ENCODE measurements at regions not wholly inside any gene's neighbourhood (a gene's known extent, or its start where the extent isn't known, plus 50 kb on each side); places are given as distances from the start of the nearest gene placed in this dataset.

DNA sequence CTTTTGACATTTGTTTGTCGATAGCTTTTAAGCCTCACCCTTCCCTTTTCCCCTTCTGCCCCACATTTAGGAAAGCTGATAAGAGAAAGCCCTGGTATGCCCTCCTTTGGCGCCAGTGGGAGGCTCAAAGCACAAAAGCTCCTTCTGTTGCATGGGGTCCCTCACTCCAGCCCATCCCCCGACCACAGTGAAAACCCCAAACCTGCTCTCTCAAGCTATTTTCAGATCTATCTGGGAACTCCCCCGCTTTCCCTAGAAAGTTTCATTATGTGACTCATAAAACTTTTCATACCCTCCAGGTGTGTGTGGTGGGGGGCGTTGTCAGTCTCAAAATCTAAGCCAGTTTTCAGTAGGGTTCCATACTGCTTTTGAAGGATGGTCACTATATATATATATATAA is 259.0 kb upstream of the PCDH7 start:
- TF ChIP-seq, protein P1, sequence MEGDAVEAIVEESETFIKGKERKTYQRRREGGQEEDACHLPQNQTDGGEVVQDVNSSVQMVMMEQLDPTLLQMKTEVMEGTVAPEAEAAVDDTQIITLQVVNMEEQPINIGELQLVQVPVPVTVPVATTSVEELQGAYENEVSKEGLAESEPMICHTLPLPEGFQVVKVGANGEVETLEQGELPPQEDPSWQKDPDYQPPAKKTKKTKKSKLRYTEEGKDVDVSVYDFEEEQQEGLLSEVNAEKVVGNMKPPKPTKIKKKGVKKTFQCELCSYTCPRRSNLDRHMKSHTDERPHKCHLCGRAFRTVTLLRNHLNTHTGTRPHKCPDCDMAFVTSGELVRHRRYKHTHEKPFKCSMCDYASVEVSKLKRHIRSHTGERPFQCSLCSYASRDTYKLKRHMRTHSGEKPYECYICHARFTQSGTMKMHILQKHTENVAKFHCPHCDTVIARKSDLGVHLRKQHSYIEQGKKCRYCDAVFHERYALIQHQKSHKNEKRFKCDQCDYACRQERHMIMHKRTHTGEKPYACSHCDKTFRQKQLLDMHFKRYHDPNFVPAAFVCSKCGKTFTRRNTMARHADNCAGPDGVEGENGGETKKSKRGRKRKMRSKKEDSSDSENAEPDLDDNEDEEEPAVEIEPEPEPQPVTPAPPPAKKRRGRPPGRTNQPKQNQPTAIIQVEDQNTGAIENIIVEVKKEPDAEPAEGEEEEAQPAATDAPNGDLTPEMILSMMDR (IDR thresholded peaks at IDR 0.05; ENCODE audit: insufficient read depth, low read length, missing control alignments): no peak
- no peak for DNase-seq (ENCODE audit: low read depth, low spot score)
- no peak overlapping the region for H3K4me3 ChIP-seq (ENCODE audit: low read depth, low read length)
- ChIA-PET POLR2A (no interaction called here), CTCF (no interaction called here)

DNA sequence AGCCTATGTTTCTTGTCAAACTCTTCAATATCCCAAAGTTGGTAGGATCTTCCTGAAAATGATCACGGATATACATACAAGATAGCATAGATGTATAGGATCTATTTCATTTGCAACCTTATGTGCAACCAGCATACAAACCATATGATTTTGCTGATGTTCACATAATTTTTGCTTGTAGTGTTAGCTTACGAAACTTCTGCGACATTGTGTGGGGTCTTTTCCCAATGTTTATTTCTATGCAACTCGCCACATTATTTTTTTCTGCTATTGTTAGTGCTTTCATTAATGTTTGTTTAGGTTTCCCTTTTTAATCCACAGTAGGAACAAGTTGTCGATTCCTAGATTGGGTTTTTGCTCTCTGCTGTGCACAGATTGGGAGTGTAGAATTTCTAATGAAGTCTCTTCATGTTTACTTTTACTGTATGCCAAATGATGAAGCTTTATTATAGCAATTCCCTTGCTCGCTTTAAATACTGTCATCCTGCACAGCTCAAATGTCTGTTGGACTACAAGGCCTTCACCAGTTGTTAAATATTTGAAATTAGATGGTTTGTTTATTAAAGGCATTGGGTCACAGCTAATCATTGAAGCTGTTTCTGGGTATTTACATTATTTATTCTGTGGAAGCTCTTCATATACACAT is 257.6 kb upstream of the PCDH7 start:
- ChIA-PET POLR2A (no interaction called here), CTCF (no interaction called here)
- TF ChIP-seq, protein P1 (IDR thresholded peaks at IDR 0.05; ENCODE audit: insufficient read depth, low read length, missing control alignments): no peak
- H3K4me3 ChIP-seq (ENCODE audit: low read depth, low read length): no peak overlapping the region
- no peak for DNase-seq (ENCODE audit: low read depth, low spot score)

DNA sequence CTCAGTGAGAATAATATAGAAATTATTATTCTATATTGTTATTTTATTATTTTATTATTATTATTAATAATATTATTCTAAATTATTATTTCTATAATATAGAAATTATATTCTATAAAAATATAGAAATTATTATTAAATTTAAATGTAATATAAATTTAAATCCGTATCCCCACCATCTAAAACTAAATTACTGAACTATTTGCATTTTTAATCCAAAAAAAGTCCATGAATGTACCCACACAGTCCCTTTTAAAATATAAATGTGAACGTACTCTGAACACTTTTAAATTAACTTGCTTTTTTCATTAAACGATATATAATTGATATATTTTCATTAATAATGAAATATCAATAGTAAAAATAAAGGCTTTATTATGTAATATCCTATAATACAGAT is 248.3 kb upstream of the PCDH7 start:
- POLR2A ChIA-PET: no interaction called here

DNA sequence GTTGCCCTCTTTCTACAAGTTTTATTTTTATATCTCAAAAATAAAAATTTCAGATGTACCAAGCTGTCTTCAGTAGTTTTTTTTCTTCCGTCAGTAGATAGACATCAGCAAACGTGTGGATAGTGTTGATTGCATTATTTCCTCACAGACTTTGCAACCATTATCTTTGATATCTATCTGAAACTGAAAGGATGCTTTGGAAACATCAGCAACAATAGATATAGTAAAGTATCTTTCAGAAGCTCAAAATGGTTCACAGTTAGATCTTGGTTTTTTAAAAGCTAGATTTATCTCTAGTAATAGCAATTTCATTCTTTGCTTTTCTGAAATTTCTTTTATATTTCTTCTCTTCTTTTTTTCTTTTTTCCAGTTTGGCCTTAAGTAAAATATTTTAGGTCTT is 246.9 kb upstream of the PCDH7 start:
- CTCF ChIA-PET: no interaction called here
- no peak for DNase-seq (ENCODE audit: low read depth, low spot score)

More for the DNA sequence above, 248.3 kb upstream of the PCDH7 start:
- no peak for DNase-seq (ENCODE audit: low read depth, low spot score)
- no peak overlapping the region for H3K4me3 ChIP-seq (ENCODE audit: low read depth, low read length)
- TF ChIP-seq, protein P1 (IDR thresholded peaks at IDR 0.05; ENCODE audit: insufficient read depth, low read length, missing control alignments): no peak
- CTCF ChIA-PET: no interaction called here

DNA sequence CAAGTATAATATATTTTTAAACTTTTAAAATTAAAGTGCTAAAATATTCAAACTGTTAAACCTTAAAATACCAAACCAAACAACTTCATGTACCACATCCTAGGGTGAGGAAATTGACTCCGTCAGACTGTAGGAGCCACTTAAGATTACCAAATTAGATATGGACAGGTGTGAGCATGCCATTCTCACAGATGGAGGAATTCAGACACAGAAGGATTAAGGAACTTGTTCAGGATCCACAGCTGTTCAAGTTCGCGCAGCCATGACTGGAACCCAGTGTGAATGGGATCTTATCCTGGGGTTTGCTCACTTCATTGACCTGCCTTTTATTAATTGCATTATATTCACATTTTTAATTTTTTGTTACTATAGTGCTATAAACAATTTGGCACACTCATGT is 224.9 kb upstream of the PCDH7 start:
- ChIA-PET POLR2A (no interaction called here), CTCF (no interaction called here)
- TF ChIP-seq, protein P1 (IDR thresholded peaks at IDR 0.05; ENCODE audit: insufficient read depth, low read length, missing control alignments): no peak

More for the DNA sequence above, 246.9 kb upstream of the PCDH7 start:
- no peak overlapping the region for H3K4me3 ChIP-seq (ENCODE audit: low read depth, low read length)
- TF ChIP-seq, protein P1 (IDR thresholded peaks at IDR 0.05; ENCODE audit: insufficient read depth, low read length, missing control alignments): no peak
- POLR2A ChIA-PET: no interaction called here

DNA sequence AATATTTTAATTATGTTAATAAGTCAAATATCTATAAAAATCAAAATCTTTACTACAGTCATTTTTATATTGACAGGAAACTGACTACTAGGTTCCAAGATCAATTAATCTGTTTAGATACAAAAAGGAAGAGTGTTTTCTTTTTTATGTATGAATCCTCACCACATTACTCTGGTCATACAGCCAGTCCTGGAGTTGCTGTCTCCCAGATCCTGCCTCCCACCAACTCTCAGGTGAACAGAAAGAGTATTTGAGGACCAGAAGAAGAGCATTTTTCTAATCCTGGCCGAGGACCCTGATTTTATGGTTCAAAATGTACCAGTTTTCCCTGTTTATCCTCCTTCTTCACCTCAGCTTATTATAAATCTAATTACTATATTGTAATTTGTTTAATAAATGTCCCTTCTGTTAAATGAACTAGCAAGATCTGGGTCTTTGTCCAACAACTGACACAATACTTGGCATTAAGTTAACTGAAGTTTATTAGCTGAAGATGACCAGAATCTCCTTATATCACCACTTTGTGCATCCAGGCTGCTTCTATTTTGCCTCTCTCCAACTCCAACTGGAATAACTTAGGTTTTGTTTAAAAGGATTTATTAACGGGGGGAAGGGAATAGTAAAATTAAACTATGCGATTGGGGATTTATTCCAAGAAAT is 224.4 kb upstream of the PCDH7 start:
- no peak overlapping the region for H3K4me3 ChIP-seq (ENCODE audit: low read depth, low read length)
- ChIA-PET POLR2A (no interaction called here), CTCF (no interaction called here)
- TF ChIP-seq, protein P1 (IDR thresholded peaks at IDR 0.05; ENCODE audit: insufficient read depth, low read length, missing control alignments): no peak
- no peak for DNase-seq (ENCODE audit: low read depth, low spot score)

More for the DNA sequence above, 224.9 kb upstream of the PCDH7 start:
- H3K4me3 ChIP-seq (ENCODE audit: low read depth, low read length): no peak overlapping the region
- DNase-seq (ENCODE audit: low read depth, low spot score): no peak
